ENCODE measurements at regions not wholly inside any gene's neighbourhood (a gene's known extent, or its start where the extent isn't known, plus 50 kb on each side); places are given as distances from the start of the nearest gene placed in this dataset.

GRCh38 chr13:34335014-34336007 lies 517.4 kb downstream of the RFC3 start:
- DNase-seq (ENCODE audit: low read depth in 1 of 2, low spot score in 1 of 2) = no peak
- H3K27ac ChIP-seq (replicated peaks) = no peak overlapping the region
- no peak for TF ChIP-seq POLR2AphosphoS5 (IDR thresholded peaks at IDR 0.05; ENCODE audit: low read depth)
- no peak for TF ChIP-seq REST (IDR thresholded peaks at IDR 0.05; ENCODE audit: insufficient replicate concordance, low read depth)
- no peak for TF ChIP-seq GABPA (IDR thresholded peaks at IDR 0.05; ENCODE audit: low read depth)
- TF ChIP-seq SPI1 (IDR thresholded peaks at IDR 0.05; ENCODE audit: borderline replicate concordance, low read depth) = no peak
- TF ChIP-seq CTCF (IDR thresholded peaks at IDR 0.05; ENCODE audit: insufficient read depth, low read length) = no peak

GRCh38 chr13:34338102-34338501 lies 520.2 kb downstream of the RFC3 start:
- TF ChIP-seq GABPA (IDR thresholded peaks at IDR 0.05; ENCODE audit: low read depth) (no peak), SPI1 (IDR thresholded peaks at IDR 0.05; ENCODE audit: borderline replicate concordance, low read depth) (no peak), CTCF (IDR thresholded peaks at IDR 0.05; ENCODE audit: insufficient read depth, low read length) (no peak), REST (IDR thresholded peaks at IDR 0.05; ENCODE audit: insufficient replicate concordance, low read depth) (no peak), POLR2AphosphoS5 (IDR thresholded peaks at IDR 0.05; ENCODE audit: low read depth) (no peak)
- H3K4me3 ChIP-seq (replicated peaks; ENCODE audit: insufficient read depth, low read length) = no peak overlapping the region
- no peaks in the 10 kb centered on the region for H3K27me3 ChIP-seq (ENCODE audit: insufficient read depth, poor library complexity, severe bottlenecking)
- H3K27ac ChIP-seq (replicated peaks) = no peak overlapping the region
- no peak for DNase-seq (ENCODE audit: low read depth in 1 of 2, low spot score in 1 of 2)

More at GRCh38 chr13:34335014-34336007, 517.4 kb downstream of the RFC3 start:
- Histone ChIP-seq H3K4me3 (replicated peaks; ENCODE audit: insufficient read depth, low read length) (no peak overlapping the region), H3K27me3 (ENCODE audit: insufficient read depth, poor library complexity, severe bottlenecking) (no peaks in the 10 kb centered on the region)

- Histone ChIP-seq H3K4me3 (replicated peaks; ENCODE audit: insufficient read depth, low read length) (no peak overlapping the region), H3K27me3 (ENCODE audit: insufficient read depth, poor library complexity, severe bottlenecking) (peaks cover 4% of the 10 kb centered on the region), H3K27ac (replicated peaks) (no peak overlapping the region)
- no peak for DNase-seq (ENCODE audit: low read depth in 1 of 2, low spot score in 1 of 2)
- TF ChIP-seq POLR2AphosphoS5 (IDR thresholded peaks at IDR 0.05; ENCODE audit: low read depth) = no peak
- TF ChIP-seq REST (IDR thresholded peaks at IDR 0.05; ENCODE audit: insufficient replicate concordance, low read depth) = no peak
- no peak for TF ChIP-seq CTCF (IDR thresholded peaks at IDR 0.05; ENCODE audit: insufficient read depth, low read length)
- TF ChIP-seq GABPA (IDR thresholded peaks at IDR 0.05; ENCODE audit: low read depth) = no peak
- no peak for TF ChIP-seq SPI1 (IDR thresholded peaks at IDR 0.05; ENCODE audit: borderline replicate concordance, low read depth)
Observed at GRCh38 chr13:34340534-34340933, 522.6 kb downstream of the RFC3 start.

Measured in HL-60 (cell line).